ENCODE measurements at regions not wholly inside any gene's neighbourhood (a gene's known extent, or its start where the extent isn't known, plus 50 kb on each side); places are given as distances from the start of the nearest gene placed in this dataset.

GRCh38 chr18:67331857-67332256 lies 184.7 kb downstream of the DSEL start:
- TF ChIP-seq POLR2A (IDR thresholded peaks at IDR 0.05; ENCODE audit: control extremely low read depth in 1 of 2, low read depth in 2 of 2, low read length in 2 of 2) (no peak), NRF1 (IDR thresholded peaks at IDR 0.05; ENCODE audit: low read depth, low read length) (no peak), CTCF (IDR thresholded peaks at IDR 0.05; ENCODE audit: control extremely low read depth in 1 of 3, insufficient read depth in 1 of 3, low read depth in 1 of 3, low read length in 3 of 3) (no peak), EZH2 (IDR thresholded peaks at IDR 0.05; ENCODE audit: low read depth, low read length, severe bottlenecking) (no peak), ZNF274 (IDR thresholded peaks at IDR 0.05; ENCODE audit: borderline replicate concordance, extremely low read depth, low read length) (no peak), USF2 (IDR thresholded peaks at IDR 0.05; ENCODE audit: low read length) (no peak), POLR2AphosphoS5 (IDR thresholded peaks at IDR 0.05; ENCODE audit: low read depth, low read length) (no peak), SRF (IDR thresholded peaks at IDR 0.05; ENCODE audit: low read depth, low read length) (no peak), TEAD4 (IDR thresholded peaks at IDR 0.05; ENCODE audit: low read depth, low read length) (no peak), MAX (IDR thresholded peaks at IDR 0.05) (no peak), YY1 (IDR thresholded peaks at IDR 0.05; ENCODE audit: low read depth, low read length) (no peak), SIN3A (conservative IDR thresholded peaks at IDR 0.05 in 1 of 2, IDR thresholded peaks at IDR 0.05 in 1 of 2; ENCODE audit: low read depth in 1 of 2, low read length in 2 of 2) (no peak), CEBPB (IDR thresholded peaks at IDR 0.05; ENCODE audit: low read depth, low read length) (no peak)

All from H1 (cell line).